ENCODE measurements at regions not wholly inside any gene's neighbourhood (a gene's known extent, or its start where the extent isn't known, plus 50 kb on each side); places are given as distances from the start of the nearest gene placed in this dataset.

DNA sequence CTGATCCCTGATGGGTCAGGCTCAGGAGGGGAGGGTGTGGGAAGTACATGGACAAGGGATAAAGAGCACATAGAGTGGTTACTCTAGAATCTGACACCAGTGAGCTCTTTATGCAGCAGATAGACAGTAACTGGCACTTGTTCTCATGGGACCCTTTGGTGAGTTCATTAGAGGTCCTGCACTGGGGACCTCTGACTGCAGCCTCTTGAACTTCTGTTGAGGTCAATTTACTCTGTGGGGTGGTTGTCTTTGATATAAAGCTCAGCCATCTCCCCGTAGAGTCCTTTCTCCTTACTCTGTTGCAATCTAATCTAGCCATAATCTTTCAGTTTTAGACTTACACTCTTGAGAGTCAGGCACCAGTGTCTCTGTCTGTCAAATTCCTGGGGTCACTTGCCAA is 222.4 kb downstream of the GPAT3 start:
- ATAC-seq (no peak), DNase-seq (ENCODE audit: low read depth, low spot score) (no peak)
- in situ Hi-C loops (cut with HindIII; ENCODE audit: low pct_unique_long_range_greater_than_20kb, low sequenced_read_pairs), result no loop called here
- Histone ChIP-seq H3K9me3 (ENCODE audit: control insufficient read depth, insufficient read depth, low read depth, low read length) (no peaks in the 10 kb centered on the region), H3K36me3 (ENCODE audit: control insufficient read depth, insufficient read depth, low read length) (no peaks in the 10 kb centered on the region), H3K4me1 (ENCODE audit: control insufficient read depth, insufficient read depth, low read length) (no peaks in the 10 kb centered on the region), H3K27me3 (ENCODE audit: control insufficient read depth, insufficient read depth, low read length) (no peaks in the 10 kb centered on the region), H3K4me3 (ENCODE audit: low read depth in 2 of 2, low read length in 2 of 2) (no peak overlapping the region), H3K27ac (ENCODE audit: low read length) (no peak overlapping the region)
- intact Hi-C loops (cut with micrococcal nuclease; ENCODE audit: unreplicated experiment), result no loop called here
- POLR2A ChIA-PET, result no interaction called here
- TF ChIP-seq TCF7L2 (IDR thresholded peaks at IDR 0.05; ENCODE audit: low read depth, low read length) (no peak), SIN3A (IDR thresholded peaks at IDR 0.05; ENCODE audit: borderline replicate concordance, insufficient read depth, low read depth, low read length) (no peak)
- no TSS peak for BruUV-seq (replicated peaks)
- CTCF ChIA-PET, result no interaction called here

GRCh38 chr4:83757121-83757621 is 221.3 kb downstream of the GPAT3 start:
- in situ Hi-C loops (cut with HindIII; ENCODE audit: low pct_unique_long_range_greater_than_20kb, low sequenced_read_pairs) (no loop called here), intact Hi-C loops (cut with micrococcal nuclease; ENCODE audit: unreplicated experiment) (loop anchor here (2.0 kb wide), 1 partner anchor 16 kb away; no protein-coding TSS in a partner anchor)
- DNase-seq (ENCODE audit: low read depth, low spot score) (no peak), ATAC-seq (no peak)
- BruUV-seq (replicated peaks), result no TSS peak
- Histone ChIP-seq H3K27me3 (ENCODE audit: control insufficient read depth, insufficient read depth, low read length) (no peaks in the 10 kb centered on the region), H3K4me3 (ENCODE audit: low read depth in 2 of 2, low read length in 2 of 2) (no peak overlapping the region), H3K27ac (ENCODE audit: low read length) (no peak overlapping the region), H3K4me1 (ENCODE audit: control insufficient read depth, insufficient read depth, low read length) (no peaks in the 10 kb centered on the region), H3K9me3 (ENCODE audit: control insufficient read depth, insufficient read depth, low read depth, low read length) (no peaks in the 10 kb centered on the region), H3K36me3 (ENCODE audit: control insufficient read depth, insufficient read depth, low read length) (no peaks in the 10 kb centered on the region)
- POLR2A ChIA-PET, result no interaction called here
- CTCF ChIA-PET, result no interaction called here
- TF ChIP-seq, protein P1, sequence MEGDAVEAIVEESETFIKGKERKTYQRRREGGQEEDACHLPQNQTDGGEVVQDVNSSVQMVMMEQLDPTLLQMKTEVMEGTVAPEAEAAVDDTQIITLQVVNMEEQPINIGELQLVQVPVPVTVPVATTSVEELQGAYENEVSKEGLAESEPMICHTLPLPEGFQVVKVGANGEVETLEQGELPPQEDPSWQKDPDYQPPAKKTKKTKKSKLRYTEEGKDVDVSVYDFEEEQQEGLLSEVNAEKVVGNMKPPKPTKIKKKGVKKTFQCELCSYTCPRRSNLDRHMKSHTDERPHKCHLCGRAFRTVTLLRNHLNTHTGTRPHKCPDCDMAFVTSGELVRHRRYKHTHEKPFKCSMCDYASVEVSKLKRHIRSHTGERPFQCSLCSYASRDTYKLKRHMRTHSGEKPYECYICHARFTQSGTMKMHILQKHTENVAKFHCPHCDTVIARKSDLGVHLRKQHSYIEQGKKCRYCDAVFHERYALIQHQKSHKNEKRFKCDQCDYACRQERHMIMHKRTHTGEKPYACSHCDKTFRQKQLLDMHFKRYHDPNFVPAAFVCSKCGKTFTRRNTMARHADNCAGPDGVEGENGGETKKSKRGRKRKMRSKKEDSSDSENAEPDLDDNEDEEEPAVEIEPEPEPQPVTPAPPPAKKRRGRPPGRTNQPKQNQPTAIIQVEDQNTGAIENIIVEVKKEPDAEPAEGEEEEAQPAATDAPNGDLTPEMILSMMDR (IDR thresholded peaks at IDR 0.05), result no peak
- TF ChIP-seq TCF7L2 (IDR thresholded peaks at IDR 0.05; ENCODE audit: low read depth, low read length) (no peak), POLR2AphosphoS5 (IDR thresholded peaks at IDR 0.05; ENCODE audit: low read depth, low read length) (no peak), SIN3A (IDR thresholded peaks at IDR 0.05; ENCODE audit: borderline replicate concordance, insufficient read depth, low read depth, low read length) (no peak)
- TF ChIP-seq, protein P2, sequence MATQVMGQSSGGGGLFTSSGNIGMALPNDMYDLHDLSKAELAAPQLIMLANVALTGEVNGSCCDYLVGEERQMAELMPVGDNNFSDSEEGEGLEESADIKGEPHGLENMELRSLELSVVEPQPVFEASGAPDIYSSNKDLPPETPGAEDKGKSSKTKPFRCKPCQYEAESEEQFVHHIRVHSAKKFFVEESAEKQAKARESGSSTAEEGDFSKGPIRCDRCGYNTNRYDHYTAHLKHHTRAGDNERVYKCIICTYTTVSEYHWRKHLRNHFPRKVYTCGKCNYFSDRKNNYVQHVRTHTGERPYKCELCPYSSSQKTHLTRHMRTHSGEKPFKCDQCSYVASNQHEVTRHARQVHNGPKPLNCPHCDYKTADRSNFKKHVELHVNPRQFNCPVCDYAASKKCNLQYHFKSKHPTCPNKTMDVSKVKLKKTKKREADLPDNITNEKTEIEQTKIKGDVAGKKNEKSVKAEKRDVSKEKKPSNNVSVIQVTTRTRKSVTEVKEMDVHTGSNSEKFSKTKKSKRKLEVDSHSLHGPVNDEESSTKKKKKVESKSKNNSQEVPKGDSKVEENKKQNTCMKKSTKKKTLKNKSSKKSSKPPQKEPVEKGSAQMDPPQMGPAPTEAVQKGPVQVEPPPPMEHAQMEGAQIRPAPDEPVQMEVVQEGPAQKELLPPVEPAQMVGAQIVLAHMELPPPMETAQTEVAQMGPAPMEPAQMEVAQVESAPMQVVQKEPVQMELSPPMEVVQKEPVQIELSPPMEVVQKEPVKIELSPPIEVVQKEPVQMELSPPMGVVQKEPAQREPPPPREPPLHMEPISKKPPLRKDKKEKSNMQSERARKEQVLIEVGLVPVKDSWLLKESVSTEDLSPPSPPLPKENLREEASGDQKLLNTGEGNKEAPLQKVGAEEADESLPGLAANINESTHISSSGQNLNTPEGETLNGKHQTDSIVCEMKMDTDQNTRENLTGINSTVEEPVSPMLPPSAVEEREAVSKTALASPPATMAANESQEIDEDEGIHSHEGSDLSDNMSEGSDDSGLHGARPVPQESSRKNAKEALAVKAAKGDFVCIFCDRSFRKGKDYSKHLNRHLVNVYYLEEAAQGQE (IDR thresholded peaks at IDR 0.05; ENCODE audit: insufficient read depth in 1 of 2, low read depth in 2 of 2, low read length in 1 of 2), result no peak

- no TSS peak for BruUV-seq (replicated peaks)
- in situ Hi-C loops (cut with HindIII; ENCODE audit: low pct_unique_long_range_greater_than_20kb, low sequenced_read_pairs), result no loop called here
Observed at GRCh38 chr4:83753260-83753659, 217.4 kb downstream of the GPAT3 start.

More at GRCh38 chr4:83753260-83753659, 217.4 kb downstream of the GPAT3 start:
- TF ChIP-seq, protein P1 (IDR thresholded peaks at IDR 0.05), result no peak
- TF ChIP-seq, protein P2 (IDR thresholded peaks at IDR 0.05; ENCODE audit: insufficient read depth in 1 of 2, low read depth in 2 of 2, low read length in 1 of 2), result no peak
- TF ChIP-seq SIN3A (IDR thresholded peaks at IDR 0.05; ENCODE audit: borderline replicate concordance, insufficient read depth, low read depth, low read length) (no peak), POLR2AphosphoS5 (IDR thresholded peaks at IDR 0.05; ENCODE audit: low read depth, low read length) (no peak), TCF7L2 (IDR thresholded peaks at IDR 0.05; ENCODE audit: low read depth, low read length) (no peak)
- Histone ChIP-seq H3K36me3 (ENCODE audit: control insufficient read depth, insufficient read depth, low read length) (no peaks in the 10 kb centered on the region), H3K27ac (ENCODE audit: low read length) (no peak overlapping the region), H3K27me3 (ENCODE audit: control insufficient read depth, insufficient read depth, low read length) (no peaks in the 10 kb centered on the region), H3K9me3 (ENCODE audit: control insufficient read depth, insufficient read depth, low read depth, low read length) (no peaks in the 10 kb centered on the region), H3K4me3 (ENCODE audit: low read depth in 2 of 2, low read length in 2 of 2) (no peak overlapping the region), H3K4me1 (ENCODE audit: control insufficient read depth, insufficient read depth, low read length) (no peaks in the 10 kb centered on the region)
- no peak for DNase-seq (ENCODE audit: low read depth, low spot score)
- intact Hi-C loops (cut with micrococcal nuclease; ENCODE audit: unreplicated experiment), result no loop called here
- ATAC-seq, result no peak
- ChIA-PET POLR2A (no interaction called here), CTCF (no interaction called here)
